ENCODE measurements at regions not wholly inside any gene's neighbourhood (a gene's known extent, or its start where the extent isn't known, plus 50 kb on each side); places are given as distances from the start of the nearest gene placed in this dataset.

DNA sequence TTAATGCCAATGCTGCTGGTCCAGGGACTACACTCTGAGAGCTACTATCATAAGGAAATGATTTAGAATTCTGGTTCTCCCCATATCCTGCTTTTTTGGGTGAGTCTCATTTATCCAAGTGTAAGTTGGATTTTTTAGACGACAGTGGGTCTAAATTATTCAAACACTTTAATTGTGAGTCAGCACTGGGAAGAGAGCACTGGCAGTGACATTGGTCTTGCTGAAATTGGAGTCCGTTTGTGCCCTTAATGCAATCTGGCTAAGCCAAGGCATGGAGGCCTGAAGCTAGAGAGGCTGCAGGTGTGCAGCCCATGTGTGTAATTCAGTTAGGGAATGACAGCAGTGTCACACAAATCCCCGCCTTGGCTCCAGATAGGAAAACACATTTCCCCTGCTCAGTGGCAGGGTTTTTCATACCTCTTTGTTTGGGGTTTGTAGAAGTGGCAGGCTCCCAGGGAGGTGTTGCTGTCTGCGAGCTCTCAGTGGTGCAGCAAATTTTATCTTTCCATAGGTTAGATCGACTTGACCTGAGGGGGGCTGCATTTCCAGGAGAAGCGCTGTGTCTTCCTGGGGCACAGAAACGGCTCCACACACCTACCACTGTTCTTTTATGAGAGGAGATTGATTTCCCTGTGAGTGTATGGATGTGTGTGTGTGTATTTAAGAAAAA is 197.7 kb downstream of the CD47 start:
- Histone ChIP-seq H3K4me1 (ENCODE audit: insufficient read depth, low read length, poor library complexity, severe bottlenecking) (peaks cover 9% of the 10 kb centered on the region), H3K4me3 (ENCODE audit: low read length, poor library complexity, severe bottlenecking) (no peak overlapping the region), H3K79me2 (ENCODE audit: insufficient read depth, low read length) (no peaks in the 10 kb centered on the region), H2AFZ (ENCODE audit: low read length) (no peak overlapping the region), H3K9ac (ENCODE audit: low read depth, low read length, poor library complexity, severe bottlenecking) (no peak overlapping the region), H4K20me1 (ENCODE audit: insufficient read depth, low read length, poor library complexity, severe bottlenecking) (no peaks in the 10 kb centered on the region), H3K36me3 (ENCODE audit: insufficient read depth, low read length) (no peaks in the 10 kb centered on the region), H3K27me3 (ENCODE audit: insufficient read depth, low read length, poor library complexity, severe bottlenecking) (no peaks in the 10 kb centered on the region), H3K9me3 (ENCODE audit: insufficient read depth, low read depth, low read length) (no peaks in the 10 kb centered on the region), H3F3A (ENCODE audit: low read depth) (no peaks in the 10 kb centered on the region), H3K9me2 (replicated peaks; ENCODE audit: low read depth, low read length) (no peaks in the 10 kb centered on the region), H3K4me2 (ENCODE audit: low read depth, low read length, poor library complexity, severe bottlenecking) (no peak overlapping the region)
- no peak for TF ChIP-seq CTCF (conservative IDR thresholded peaks at IDR 0.05; ENCODE audit: low read length)
- TF ChIP-seq EZH2phosphoT487 (IDR thresholded peaks at IDR 0.05; ENCODE audit: borderline replicate concordance) = no peak

DNA sequence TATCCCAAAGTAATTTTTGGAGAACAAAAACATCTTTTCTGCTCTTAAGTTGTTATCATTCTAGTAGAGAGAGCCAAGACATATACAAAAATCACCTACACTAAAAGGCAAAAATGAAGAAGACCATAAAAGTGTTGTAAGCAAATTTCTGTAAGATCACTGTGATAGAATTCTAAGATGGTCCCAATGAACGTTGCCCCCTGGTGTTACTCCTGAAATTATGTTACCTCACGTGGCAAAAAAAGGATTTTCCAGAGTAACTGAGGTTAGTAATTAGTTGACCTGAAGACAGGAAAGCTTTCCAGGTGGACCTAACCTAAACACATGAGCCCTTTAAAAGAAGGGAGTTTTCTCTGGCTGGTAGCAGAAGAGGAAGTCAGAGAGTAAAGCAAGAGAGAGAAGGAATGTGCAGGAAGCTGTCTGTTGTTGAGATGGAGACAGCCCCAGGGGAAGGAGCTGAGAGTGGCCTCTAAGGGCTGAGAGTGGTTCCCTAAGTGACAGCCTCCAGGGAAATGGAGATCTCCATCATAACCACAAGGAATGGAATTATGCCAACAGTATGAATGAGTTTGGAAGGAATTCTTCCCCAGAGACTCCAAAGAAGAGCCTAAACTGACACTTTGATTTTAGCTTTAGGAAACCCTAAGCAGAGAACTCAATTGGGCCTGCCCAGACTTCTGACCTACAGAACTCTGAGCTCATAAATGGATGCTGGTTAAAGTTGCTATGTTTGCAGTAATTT is 205.9 kb downstream of the CD47 start:
- Histone ChIP-seq H3K9ac (ENCODE audit: low read depth, low read length, poor library complexity, severe bottlenecking) (no peak overlapping the region), H3K9me3 (ENCODE audit: insufficient read depth, low read depth, low read length) (no peaks in the 10 kb centered on the region), H3K4me3 (ENCODE audit: low read length, poor library complexity, severe bottlenecking) (no peak overlapping the region), H4K20me1 (ENCODE audit: insufficient read depth, low read length, poor library complexity, severe bottlenecking) (no peaks in the 10 kb centered on the region), H3K36me3 (ENCODE audit: insufficient read depth, low read length) (no peaks in the 10 kb centered on the region), H3K79me2 (ENCODE audit: insufficient read depth, low read length) (no peaks in the 10 kb centered on the region), H3K4me2 (ENCODE audit: low read depth, low read length, poor library complexity, severe bottlenecking) (no peak overlapping the region), H3F3A (ENCODE audit: low read depth) (no peaks in the 10 kb centered on the region), H2AFZ (ENCODE audit: low read length) (0 out of 2 replicates have a peak overlapping the region, but pooled peaks have one; percentile 43), H3K4me1 (ENCODE audit: insufficient read depth, low read length, poor library complexity, severe bottlenecking) (no peaks in the 10 kb centered on the region), H3K27me3 (ENCODE audit: insufficient read depth, low read length, poor library complexity, severe bottlenecking) (no peaks in the 10 kb centered on the region), H3K9me2 (replicated peaks; ENCODE audit: low read depth, low read length) (no peaks in the 10 kb centered on the region)
- TF ChIP-seq CTCF (conservative IDR thresholded peaks at IDR 0.05; ENCODE audit: low read length) = peak; percentile 64
- no peak for TF ChIP-seq EZH2phosphoT487 (IDR thresholded peaks at IDR 0.05; ENCODE audit: borderline replicate concordance)

- Histone ChIP-seq H3K79me2 (ENCODE audit: insufficient read depth, low read length) (no peaks in the 10 kb centered on the region), H2AFZ (ENCODE audit: low read length) (0 out of 2 replicates have a peak overlapping the region, but pooled peaks have one; percentile 7), H3K4me1 (ENCODE audit: insufficient read depth, low read length, poor library complexity, severe bottlenecking) (no peaks in the 10 kb centered on the region), H3K9me3 (ENCODE audit: insufficient read depth, low read depth, low read length) (no peaks in the 10 kb centered on the region), H3K4me2 (ENCODE audit: low read depth, low read length, poor library complexity, severe bottlenecking) (no peak overlapping the region), H3K9ac (ENCODE audit: low read depth, low read length, poor library complexity, severe bottlenecking) (no peak overlapping the region), H3K36me3 (ENCODE audit: insufficient read depth, low read length) (no peaks in the 10 kb centered on the region), H4K20me1 (ENCODE audit: insufficient read depth, low read length, poor library complexity, severe bottlenecking) (no peaks in the 10 kb centered on the region), H3F3A (ENCODE audit: low read depth) (no peaks in the 10 kb centered on the region), H3K9me2 (replicated peaks; ENCODE audit: low read depth, low read length) (no peaks in the 10 kb centered on the region), H3K27me3 (ENCODE audit: insufficient read depth, low read length, poor library complexity, severe bottlenecking) (no peaks in the 10 kb centered on the region), H3K4me3 (ENCODE audit: low read length, poor library complexity, severe bottlenecking) (no peak overlapping the region)
- TF ChIP-seq CTCF (conservative IDR thresholded peaks at IDR 0.05; ENCODE audit: low read length) = no peak
- no peak for TF ChIP-seq EZH2phosphoT487 (IDR thresholded peaks at IDR 0.05; ENCODE audit: borderline replicate concordance)
These were observed 206.8 kb downstream of the CD47 start for GRCh38 chr3:107884028-107884427.
